ENCODE measurements at regions not wholly inside any gene's neighbourhood (a gene's known extent, or its start where the extent isn't known, plus 50 kb on each side); places are given as distances from the start of the nearest gene placed in this dataset.

DNA sequence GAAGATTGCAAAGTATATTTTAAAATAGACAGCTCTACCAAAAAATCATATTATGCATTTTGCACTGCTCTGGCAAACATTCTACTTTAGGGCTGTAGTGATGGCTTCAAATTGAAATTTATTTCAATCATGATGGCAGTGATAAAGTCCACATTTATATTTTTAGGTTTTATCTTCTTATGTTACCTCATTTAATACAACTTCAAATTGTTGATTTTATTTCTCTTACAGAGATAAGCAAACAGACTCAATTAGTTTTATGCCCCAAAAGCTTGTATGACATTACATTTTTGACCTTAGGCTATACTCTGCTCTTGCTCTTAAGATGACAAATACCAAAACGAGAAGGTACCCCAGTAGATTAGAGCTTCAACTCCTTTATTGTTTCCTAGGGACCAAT is 87.4 kb downstream of the CYLC2 start:
- no peak for TF ChIP-seq NCOA2 (CRISPR knock-in tag; IDR thresholded peaks at IDR 0.05)
- TF ChIP-seq, protein P1, sequence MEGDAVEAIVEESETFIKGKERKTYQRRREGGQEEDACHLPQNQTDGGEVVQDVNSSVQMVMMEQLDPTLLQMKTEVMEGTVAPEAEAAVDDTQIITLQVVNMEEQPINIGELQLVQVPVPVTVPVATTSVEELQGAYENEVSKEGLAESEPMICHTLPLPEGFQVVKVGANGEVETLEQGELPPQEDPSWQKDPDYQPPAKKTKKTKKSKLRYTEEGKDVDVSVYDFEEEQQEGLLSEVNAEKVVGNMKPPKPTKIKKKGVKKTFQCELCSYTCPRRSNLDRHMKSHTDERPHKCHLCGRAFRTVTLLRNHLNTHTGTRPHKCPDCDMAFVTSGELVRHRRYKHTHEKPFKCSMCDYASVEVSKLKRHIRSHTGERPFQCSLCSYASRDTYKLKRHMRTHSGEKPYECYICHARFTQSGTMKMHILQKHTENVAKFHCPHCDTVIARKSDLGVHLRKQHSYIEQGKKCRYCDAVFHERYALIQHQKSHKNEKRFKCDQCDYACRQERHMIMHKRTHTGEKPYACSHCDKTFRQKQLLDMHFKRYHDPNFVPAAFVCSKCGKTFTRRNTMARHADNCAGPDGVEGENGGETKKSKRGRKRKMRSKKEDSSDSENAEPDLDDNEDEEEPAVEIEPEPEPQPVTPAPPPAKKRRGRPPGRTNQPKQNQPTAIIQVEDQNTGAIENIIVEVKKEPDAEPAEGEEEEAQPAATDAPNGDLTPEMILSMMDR (CRISPR knock-in tag; IDR thresholded peaks at IDR 0.05) = no peak
- no peak for TF ChIP-seq DNMT3B (CRISPR knock-in tag; conservative IDR thresholded peaks at IDR 0.05)
